H1 (cell line): ENCODE measurements at regions not wholly inside any gene's neighbourhood (a gene's known extent, or its start where the extent isn't known, plus 50 kb on each side); places are given as distances from the start of the nearest gene placed in this dataset.

ENCODE experiments used
- CTBP2 ChIP-seq: IDR thresholded peaks from 2 replicates; pipeline ENCODE4 v1.7.0; 2011; ENCODE audit warnings: borderline replicate concordance, mild to moderate bottlenecking, moderate library complexity, mixed read lengths, low read length; ENCODE audit not compliant: insufficient read depth, insufficient read length
- EP300 ChIP-seq, 2 experiments: IDR thresholded peaks; 1 replicate in 1 of 2; 2 replicates in 1 of 2; pipeline ENCODE4 v1.6.1; 2011 to 2012; ENCODE audit warnings: low read depth in 2 of 2, low read length in 2 of 2, mild to moderate bottlenecking in 2 of 2, borderline replicate concordance in 1 of 2, inconsistent platforms in 1 of 2, moderate library complexity in 1 of 2
- KDM5A ChIP-seq: fragments of 200-600 bp; IDR thresholded peaks from 2 replicates; pipeline ENCODE4 v1.7.1; 2012; ENCODE audit warnings: mild to moderate bottlenecking, low read length, inconsistent platforms, mixed read lengths
- SP4 ChIP-seq: IDR thresholded peaks from 2 replicates; pipeline ENCODE4 v1.6.1; 2012; ENCODE audit warnings: low read length, inconsistent platforms

- TF ChIP-seq CTBP2 (no peak), KDM5A (no peak), EP300 (IDR thresholded peaks at IDR 0.05; ENCODE audit: borderline replicate concordance in 1 of 2, low read depth in 2 of 2, low read length in 2 of 2) (no peak), SP4 (no peak)
- TF ChIP-seq, all 59 proteins: peak for 0
Measured at GRCh38 chr4:131534944-131535645, 1614.0 kb upstream of the PCDH10 start (continued).
